Smooth muscle cell (in vitro differentiated cells): ENCODE measurements at regions not wholly inside any gene's neighbourhood (a gene's known extent, or its start where the extent isn't known, plus 50 kb on each side); places are given as distances from the start of the nearest gene placed in this dataset.
A peak's percentile ranks its signal among the peaks of the same experiment; 100 is the strongest.

Experiments
- DNase-seq: peaks from one replicate; lab custom pipeline; 2025; ENCODE audit not compliant: unreplicated experiment; lab: John Stamatoyannopoulos, UW
- H2AFZ ChIP-seq: fragments of 200-600 bp; sonication (generic); 2 replicates; pipeline ENCODE4 v1.6.0; 2016; ENCODE audit warnings: antibody characterized with exemption, low read depth, mild to moderate bottlenecking
- H3F3A ChIP-seq: fragments of 200-600 bp; sonication (generic); 2 replicates; pipeline ENCODE4 v1.6.0; 2017; ENCODE audit warnings: antibody characterized with exemption, low read depth
- H3K27ac ChIP-seq: fragments of 200-600 bp; sonication (generic); 2 replicates; pipeline ENCODE4 v1.5.1; 2016; ENCODE audit warnings: low read depth, mild to moderate bottlenecking
- H3K27me3 ChIP-seq: fragments of 200-600 bp; sonication (generic); 2 replicates; pipeline ENCODE4 v1.6.1; 2016; ENCODE audit warnings: low read depth, mild to moderate bottlenecking
- H3K36me3 ChIP-seq: fragments of 200-600 bp; sonication (generic); 2 replicates; pipeline ENCODE4 v1.5.1; 2016; ENCODE audit warnings: low read depth
- H3K4me1 ChIP-seq: fragments of 200-600 bp; sonication (generic); 2 replicates; pipeline ENCODE4 v1.5.1; 2016; ENCODE audit warnings: low read depth
- H3K4me2 ChIP-seq: fragments of 200-600 bp; sonication (generic); 2 replicates; pipeline ENCODE4 v1.6.0; 2016; ENCODE audit warnings: mild to moderate bottlenecking
- H3K4me3 ChIP-seq: fragments of 200-600 bp; sonication (generic); 2 replicates; pipeline ENCODE4 v1.5.1; 2016; ENCODE audit warnings: mild to moderate bottlenecking
- H3K79me2 ChIP-seq: fragments of 200-600 bp; sonication (generic); 2 replicates; pipeline ENCODE4 v1.6.0; 2016; ENCODE audit warnings: low read depth, mild to moderate bottlenecking
- H3K9ac ChIP-seq: fragments of 200-600 bp; sonication (generic); 2 replicates; pipeline ENCODE4 v1.6.0; 2016; ENCODE audit warnings: low read depth
- H3K9me3 ChIP-seq: fragments of 200-600 bp; sonication (generic); replicated peaks from 2 replicates; pipeline ENCODE4 v1.5.1; 2016; ENCODE audit warnings: low read depth
- H4K20me1 ChIP-seq: fragments of 200-600 bp; sonication (generic); 2 replicates; pipeline ENCODE4 v1.6.0; 2016; ENCODE audit warnings: low read depth
- CTCF ChIP-seq: fragments of 200-600 bp; sonication (generic); IDR thresholded peaks from 2 replicates; pipeline ENCODE4 v1.5.1; 2017; ENCODE audit warnings: borderline replicate concordance, mild to moderate bottlenecking, antibody characterized with exemption; ENCODE audit not compliant: insufficient read depth, poor library complexity, severe bottlenecking
- WGBS: methylation state at CpG from one replicate; pipeline ENCODE4 v1.1.7; 2016; ENCODE audit warnings: low lambda C conversion rate; 5-methylcytosine and 5-hydroxymethylcytosine counted together

- no peak for TF ChIP-seq CTCF
- WGBS = 63% methylated on average over 5 of the region's 5 CpGs
These were observed 98.7 kb upstream of the GRIA3 start for GRCh38 chrX:123085311-123085940.

GRCh38 chrX:123086768-123087167 lies 97.3 kb upstream of the GRIA3 start:
- H3K9me3 ChIP-seq = peaks cover 3% of the 10 kb centered on the region
- H3K79me2 ChIP-seq = no peaks in the 10 kb centered on the region
- H3K4me3 ChIP-seq = no peak overlapping the region
- H2AFZ ChIP-seq = no peak overlapping the region
- WGBS = 68% methylated on average over 2 of the region's 2 CpGs
- no peak for DNase-seq
- no peaks in the 10 kb centered on the region for H3K4me1 ChIP-seq
- no peak overlapping the region for H3K4me2 ChIP-seq
- H4K20me1 ChIP-seq = no peaks in the 10 kb centered on the region
- H3K27ac ChIP-seq = no peak overlapping the region
- H3K9ac ChIP-seq = no peak overlapping the region
- no peak for TF ChIP-seq CTCF
- H3K27me3 ChIP-seq = no peaks in the 10 kb centered on the region
- H3F3A ChIP-seq = no peaks in the 10 kb centered on the region
- no peaks in the 10 kb centered on the region for H3K36me3 ChIP-seq

More at GRCh38 chrX:123085311-123085940, 98.7 kb upstream of the GRIA3 start:
- Histone ChIP-seq H3K79me2 (no peaks in the 10 kb centered on the region), H3K9me3 (peaks cover 3% of the 10 kb centered on the region), H3K9ac (no peak overlapping the region), H2AFZ (no peak overlapping the region), H3K4me3 (no peak overlapping the region), H3K4me1 (no peaks in the 10 kb centered on the region), H3K36me3 (no peaks in the 10 kb centered on the region), H3K4me2 (no peak overlapping the region), H4K20me1 (no peaks in the 10 kb centered on the region), H3K27ac (peak overlapping the region; percentile 85), H3F3A (no peaks in the 10 kb centered on the region), H3K27me3 (no peaks in the 10 kb centered on the region)
- no peak for DNase-seq

GRCh38 chrX:123087326-123087725 lies 96.8 kb upstream of the GRIA3 start:
- H3K27me3 ChIP-seq = no peaks in the 10 kb centered on the region
- H3K4me1 ChIP-seq = no peaks in the 10 kb centered on the region
- no peaks in the 10 kb centered on the region for H3F3A ChIP-seq
- H2AFZ ChIP-seq = no peak overlapping the region
- no peak for DNase-seq
- no peak overlapping the region for H3K4me2 ChIP-seq
- H3K9me3 ChIP-seq = peaks cover 3% of the 10 kb centered on the region
- H3K9ac ChIP-seq = no peak overlapping the region
- no peaks in the 10 kb centered on the region for H3K79me2 ChIP-seq
- no peak overlapping the region for H3K27ac ChIP-seq
- no peak for TF ChIP-seq CTCF
- no peaks in the 10 kb centered on the region for H3K36me3 ChIP-seq
- no peak overlapping the region for H3K4me3 ChIP-seq
- H4K20me1 ChIP-seq = no peaks in the 10 kb centered on the region

- no peak for TF ChIP-seq CTCF
- H3F3A ChIP-seq = no peaks in the 10 kb centered on the region
- DNase-seq = no peak
- no peaks in the 10 kb centered on the region for H3K27me3 ChIP-seq
- no peaks in the 10 kb centered on the region for H4K20me1 ChIP-seq
- no peaks in the 10 kb centered on the region for H3K79me2 ChIP-seq
- no peaks in the 10 kb centered on the region for H3K36me3 ChIP-seq
- H3K4me3 ChIP-seq = no peak overlapping the region
- peaks cover 3% of the 10 kb centered on the region for H3K9me3 ChIP-seq
- no peaks in the 10 kb centered on the region for H3K4me1 ChIP-seq
- H2AFZ ChIP-seq = no peak overlapping the region
- H3K9ac ChIP-seq = no peak overlapping the region
- H3K4me2 ChIP-seq = no peak overlapping the region
- WGBS = 68% methylated on average over 2 of the region's 2 CpGs
- no peak overlapping the region for H3K27ac ChIP-seq
These were observed 95.7 kb upstream of the GRIA3 start for GRCh38 chrX:123088331-123088730.
